ENCODE measurements at regions not wholly inside any gene's neighbourhood (a gene's known extent, or its start where the extent isn't known, plus 50 kb on each side); places are given as distances from the start of the nearest gene placed in this dataset.

- no peaks in the 10 kb centered on the region for H3K79me2 ChIP-seq (ENCODE audit: insufficient read depth, low read length)
- H3K4me1 ChIP-seq (ENCODE audit: control insufficient read depth in 1 of 2, insufficient read depth in 2 of 2, low read length in 2 of 2), result peaks cover 10 to 20% of the 10 kb centered on the region in 2 experiments
- ChIA-PET POLR2A (no interaction called here), CTCF (interaction anchor here (1.0 to 2.3 kb wide), 4 partner anchors 11 to 91 kb away, joined by 4 to 18 read pairs (median 6); partner anchors contain the start of gene HAO2), RAD21 (ENCODE audit: low non-redundant PET in 1 of 2, low total read pairs in 2 of 2, uncharacterized antibody in 2 of 2, unreplicated experiment in 2 of 2) (no interaction called here)
- H4K20me1 ChIP-seq (ENCODE audit: insufficient read depth), result no peaks in the 10 kb centered on the region
- no peak overlapping the region for H2AFZ ChIP-seq (ENCODE audit: low read depth, low read length, poor library complexity, severe bottlenecking)
- DNase-seq (ENCODE audit: low read depth, low spot score) (no peak), ATAC-seq (no peak)
- no TSS peak for BruUV-seq (replicated peaks)
- no peaks in the 10 kb centered on the region for H3K9me2 ChIP-seq (ENCODE audit: insufficient read depth)
- intact Hi-C loops (cut with micrococcal nuclease), result loop anchor here (5.0 kb wide), 2 partner anchors 134 to 1199 kb away; partner anchors contain the start of gene WARS2
- TF ChIP-seq, protein P1, sequence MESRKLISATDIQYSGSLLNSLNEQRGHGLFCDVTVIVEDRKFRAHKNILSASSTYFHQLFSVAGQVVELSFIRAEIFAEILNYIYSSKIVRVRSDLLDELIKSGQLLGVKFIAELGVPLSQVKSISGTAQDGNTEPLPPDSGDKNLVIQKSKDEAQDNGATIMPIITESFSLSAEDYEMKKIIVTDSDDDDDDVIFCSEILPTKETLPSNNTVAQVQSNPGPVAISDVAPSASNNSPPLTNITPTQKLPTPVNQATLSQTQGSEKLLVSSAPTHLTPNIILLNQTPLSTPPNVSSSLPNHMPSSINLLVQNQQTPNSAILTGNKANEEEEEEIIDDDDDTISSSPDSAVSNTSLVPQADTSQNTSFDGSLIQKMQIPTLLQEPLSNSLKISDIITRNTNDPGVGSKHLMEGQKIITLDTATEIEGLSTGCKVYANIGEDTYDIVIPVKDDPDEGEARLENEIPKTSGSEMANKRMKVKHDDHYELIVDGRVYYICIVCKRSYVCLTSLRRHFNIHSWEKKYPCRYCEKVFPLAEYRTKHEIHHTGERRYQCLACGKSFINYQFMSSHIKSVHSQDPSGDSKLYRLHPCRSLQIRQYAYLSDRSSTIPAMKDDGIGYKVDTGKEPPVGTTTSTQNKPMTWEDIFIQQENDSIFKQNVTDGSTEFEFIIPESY (IDR thresholded peaks at IDR 0.05; ENCODE audit: extremely low read depth, insufficient replicate concordance, low read length), result no peak
- no peak for TF ChIP-seq FOSL1 (IDR thresholded peaks at IDR 0.05; ENCODE audit: low read depth)
- TF ChIP-seq RAD21 (IDR thresholded peaks at IDR 0.05; ENCODE audit: low read depth), result peak; percentile 49
- no peak for TF ChIP-seq EZH2 (IDR thresholded peaks at IDR 0.05)
- no peak for TF ChIP-seq CEBPB (IDR thresholded peaks at IDR 0.05; ENCODE audit: low read depth)
- TF ChIP-seq SRF (IDR thresholded peaks at IDR 0.05; ENCODE audit: low read depth), result no peak
- no peak for TF ChIP-seq ZNF274 (IDR thresholded peaks at IDR 0.05; ENCODE audit: low read depth, low read length)
- TF ChIP-seq, protein P2, sequence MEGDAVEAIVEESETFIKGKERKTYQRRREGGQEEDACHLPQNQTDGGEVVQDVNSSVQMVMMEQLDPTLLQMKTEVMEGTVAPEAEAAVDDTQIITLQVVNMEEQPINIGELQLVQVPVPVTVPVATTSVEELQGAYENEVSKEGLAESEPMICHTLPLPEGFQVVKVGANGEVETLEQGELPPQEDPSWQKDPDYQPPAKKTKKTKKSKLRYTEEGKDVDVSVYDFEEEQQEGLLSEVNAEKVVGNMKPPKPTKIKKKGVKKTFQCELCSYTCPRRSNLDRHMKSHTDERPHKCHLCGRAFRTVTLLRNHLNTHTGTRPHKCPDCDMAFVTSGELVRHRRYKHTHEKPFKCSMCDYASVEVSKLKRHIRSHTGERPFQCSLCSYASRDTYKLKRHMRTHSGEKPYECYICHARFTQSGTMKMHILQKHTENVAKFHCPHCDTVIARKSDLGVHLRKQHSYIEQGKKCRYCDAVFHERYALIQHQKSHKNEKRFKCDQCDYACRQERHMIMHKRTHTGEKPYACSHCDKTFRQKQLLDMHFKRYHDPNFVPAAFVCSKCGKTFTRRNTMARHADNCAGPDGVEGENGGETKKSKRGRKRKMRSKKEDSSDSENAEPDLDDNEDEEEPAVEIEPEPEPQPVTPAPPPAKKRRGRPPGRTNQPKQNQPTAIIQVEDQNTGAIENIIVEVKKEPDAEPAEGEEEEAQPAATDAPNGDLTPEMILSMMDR (IDR thresholded peaks at IDR 0.05 in 2 of 3, conservative IDR thresholded peaks at IDR 0.05 in 1 of 3; ENCODE audit: borderline replicate concordance in 1 of 3, insufficient read depth in 1 of 3, low read depth in 2 of 3, low read length in 2 of 3), result peak in 2 of 3 experiments; percentile 20 to 22; a peak in 2 of 6 replicates
- no peak overlapping the region for H3K4me2 ChIP-seq (ENCODE audit: low read length)
- no peak overlapping the region for H3K9ac ChIP-seq (ENCODE audit: low read length)
- no peaks in the 10 kb centered on the region for H3K36me3 ChIP-seq (ENCODE audit: control insufficient read depth in 1 of 2, insufficient read depth in 2 of 2, low read length in 2 of 2)
- no peaks in the 10 kb centered on the region; the same call in 1 of the 2 replicates for H3K27me3 ChIP-seq (ENCODE audit: insufficient read depth, low read length)
- H3K27ac ChIP-seq (ENCODE audit: low read depth, low read length), result no peak overlapping the region
- H3K4me3 ChIP-seq (replicated peaks in 1 of 2; ENCODE audit: low read depth in 1 of 2, low read length in 2 of 2), result no peak overlapping the region
- no peaks in the 10 kb centered on the region for H3K9me3 ChIP-seq (ENCODE audit: control insufficient read depth in 1 of 2, insufficient read depth in 1 of 2, low read depth in 1 of 2, low read length in 2 of 2)
Observed at GRCh38 chr1:119276558-119276957, 92.0 kb upstream of the HAO2 start.

All from HCT116 (cell line).